Uterus (tissue), 2 donors: ENCODE measurements at regions not wholly inside any gene's neighbourhood (a gene's known extent, or its start where the extent isn't known, plus 50 kb on each side); places are given as distances from the start of the nearest gene placed in this dataset.

Experiments
- CTCF ChIP-seq, 4 experiments: fragments of 200-600 bp in 2 of 4; fragments of 450-650 bp in 2 of 4; sonication (generic) in 2 of 4; IDR thresholded peaks; one replicate each; pipeline ENCODE4 v1.5.1; 2016 to 2019; ENCODE audit warnings: antibody characterized with exemption in 4 of 4, mild to moderate bottlenecking in 2 of 4, moderate library complexity in 1 of 4
- POLR2A ChIP-seq, 2 donors: fragments of 450-650 bp; IDR thresholded peaks; one replicate each; pipeline ENCODE4 v1.6.1; 2016; ENCODE audit warnings: antibody characterized with exemption in 2 of 2, mild to moderate bottlenecking in 1 of 2, moderate library complexity in 1 of 2

- TF ChIP-seq CTCF (IDR thresholded peaks at IDR 0.05) (no peak), POLR2A (IDR thresholded peaks at IDR 0.05) (no peak)
Observed at GRCh38 chr1:232183802-232184201, 446.1 kb downstream of the SIPA1L2 start.
